Epithelial cell of esophagus (primary cell): ENCODE measurements at regions not wholly inside any gene's neighbourhood (a gene's known extent, or its start where the extent isn't known, plus 50 kb on each side); places are given as distances from the start of the nearest gene placed in this dataset.
"Not testable (repeated sequence)": the region's sequence is repeated elsewhere in the genome, so short reads cannot be mapped to it uniquely, and the experiment has no call there.

Experiments used
- DNase-seq: peaks from one replicate; pipeline ENCODE4 v3.0.0; 2010; ENCODE audit warnings: low read depth
- H3K4me3 ChIP-seq: 2 replicates; pipeline ENCODE4 v1.5.1; 2011; ENCODE audit warnings: mild to moderate bottlenecking, low read length, control low read depth

GRCh38 chr9:67168530-67169157, 176.3 kb upstream of the SPATA31A3 start:
- DNase-seq: not testable (repeated sequence)

GRCh38 chr9:67166335-67166734, 174.0 kb upstream of the SPATA31A3 start:
- not testable (repeated sequence) for H3K4me3 ChIP-seq, DNase-seq

More at GRCh38 chr9:67168530-67169157, 176.3 kb upstream of the SPATA31A3 start:
- not testable (repeated sequence) for H3K4me3 ChIP-seq

GRCh38 chr9:67162827-67163226, 170.5 kb upstream of the SPATA31A3 start:
- not testable (repeated sequence) for H3K4me3 ChIP-seq, DNase-seq

GRCh38 chr9:67155218-67155617, 162.9 kb upstream of the SPATA31A3 start:
- not testable (repeated sequence) for H3K4me3 ChIP-seq, DNase-seq

GRCh38 chr9:67153501-67153900, 161.2 kb upstream of the SPATA31A3 start:
- H3K4me3 ChIP-seq, DNase-seq: not testable (repeated sequence)

- not testable (repeated sequence) for DNase-seq
Measured at GRCh38 chr9:67142392-67143107, 150.2 kb upstream of the SPATA31A3 start.

GRCh38 chr9:67136376-67136775, 144.0 kb upstream of the SPATA31A3 start:
- not testable (repeated sequence) for DNase-seq, H3K4me3 ChIP-seq

More at GRCh38 chr9:67142392-67143107, 150.2 kb upstream of the SPATA31A3 start:
- H3K4me3 ChIP-seq: not testable (repeated sequence)

GRCh38 chr9:67133124-67133523, 140.8 kb upstream of the SPATA31A3 start:
- DNase-seq, H3K4me3 ChIP-seq: not testable (repeated sequence)

GRCh38 chr9:67116761-67117160, 124.4 kb upstream of the SPATA31A3 start:
- not testable (repeated sequence) for H3K4me3 ChIP-seq, DNase-seq

- not testable (repeated sequence) for DNase-seq, H3K4me3 ChIP-seq
Measured at GRCh38 chr9:67112148-67112547, 119.8 kb upstream of the SPATA31A3 start.

GRCh38 chr9:67111733-67112132, 119.4 kb upstream of the SPATA31A3 start:
- not testable (repeated sequence) for H3K4me3 ChIP-seq, DNase-seq

- not testable (repeated sequence) for H3K4me3 ChIP-seq, DNase-seq
Measured at GRCh38 chr9:67109859-67110258, 117.5 kb upstream of the SPATA31A3 start.

- DNase-seq, H3K4me3 ChIP-seq: not testable (repeated sequence)
Measured at GRCh38 chr9:67106659-67107058, 114.3 kb upstream of the SPATA31A3 start.

GRCh38 chr9:67102506-67103276, 110.3 kb upstream of the SPATA31A3 start:
- H3K4me3 ChIP-seq, DNase-seq: not testable (repeated sequence)

- DNase-seq, H3K4me3 ChIP-seq: not testable (repeated sequence)
Measured at GRCh38 chr9:67091104-67091503, 98.8 kb upstream of the SPATA31A3 start.

GRCh38 chr9:67086862-67087261, 94.5 kb upstream of the SPATA31A3 start:
- not testable (repeated sequence) for H3K4me3 ChIP-seq, DNase-seq

- not testable (repeated sequence) for H3K4me3 ChIP-seq, DNase-seq
Measured at GRCh38 chr9:67066140-67066539, 73.8 kb upstream of the SPATA31A3 start.

GRCh38 chr9:67058898-67059715, 66.8 kb upstream of the SPATA31A3 start:
- peak overlapping the region; percentile 32 for H3K4me3 ChIP-seq
- peak; percentile 47 for DNase-seq
